ENCODE measurements at regions not wholly inside any gene's neighbourhood (a gene's known extent, or its start where the extent isn't known, plus 50 kb on each side); places are given as distances from the start of the nearest gene placed in this dataset.
"Not testable (repeated sequence)": the region's sequence is repeated elsewhere in the genome, so short reads cannot be mapped to it uniquely, and the experiment has no call there.

GRCh38 chr6:95837890-95838289 lies 177.9 kb upstream of the FUT9 start:
- intact Hi-C loops (cut with DNase I): no loop called here
- no peak for DNase-seq (ENCODE audit: low spot score)

GRCh38 chr6:95841560-95841959 lies 174.2 kb upstream of the FUT9 start:
- intact Hi-C loops (cut with DNase I): no loop called here

GRCh38 chr6:95846652-95847051 lies 169.1 kb upstream of the FUT9 start:
- intact Hi-C loops (cut with DNase I): no loop called here
- no peak for DNase-seq (ENCODE audit: low spot score)

More at GRCh38 chr6:95841560-95841959, 174.2 kb upstream of the FUT9 start:
- no peak for DNase-seq (ENCODE audit: low spot score)

GRCh38 chr6:95847061-95847460 lies 168.7 kb upstream of the FUT9 start:
- no peak for DNase-seq (ENCODE audit: low spot score)
- intact Hi-C loops (cut with DNase I): no loop called here

- DNase-seq (ENCODE audit: low spot score): no peak
- intact Hi-C loops (cut with DNase I): no loop called here
Measured at GRCh38 chr6:95848717-95849116, 167.1 kb upstream of the FUT9 start.

- intact Hi-C loops (cut with DNase I): no loop called here
Measured at GRCh38 chr6:95856876-95857364, 158.9 kb upstream of the FUT9 start.

GRCh38 chr6:95865857-95866256 lies 149.9 kb upstream of the FUT9 start:
- DNase-seq (ENCODE audit: low spot score): no peak
- intact Hi-C loops (cut with DNase I): no loop called here

More at GRCh38 chr6:95856876-95857364, 158.9 kb upstream of the FUT9 start:
- no peak for DNase-seq (ENCODE audit: low spot score)

- no peak for DNase-seq (ENCODE audit: low spot score)
- intact Hi-C loops (cut with DNase I): no loop called here
Measured at GRCh38 chr6:95866732-95867131, 149.0 kb upstream of the FUT9 start.

- DNase-seq (ENCODE audit: low spot score): no peak
- intact Hi-C loops (cut with DNase I): no loop called here
Measured at GRCh38 chr6:95867205-95867604, 148.6 kb upstream of the FUT9 start.

GRCh38 chr6:95877480-95877879 lies 138.3 kb upstream of the FUT9 start:
- intact Hi-C loops (cut with DNase I): no loop called here
- no peak for DNase-seq (ENCODE audit: low spot score)

- no peak for DNase-seq (ENCODE audit: low spot score)
- intact Hi-C loops (cut with DNase I): no loop called here
Measured at GRCh38 chr6:95879856-95880255, 135.9 kb upstream of the FUT9 start.

- DNase-seq (ENCODE audit: low spot score): no peak
- intact Hi-C loops (cut with DNase I): no loop called here
Measured at GRCh38 chr6:95882371-95882770, 133.4 kb upstream of the FUT9 start.

- DNase-seq (ENCODE audit: low spot score); intact Hi-C loops (cut with DNase I): not testable (repeated sequence)
Measured at GRCh38 chr6:95888711-95889110, 127.1 kb upstream of the FUT9 start.

- intact Hi-C loops (cut with DNase I): no loop called here
- DNase-seq (ENCODE audit: low spot score): no peak
Measured at GRCh38 chr6:95905132-95905531, 110.6 kb upstream of the FUT9 start.

GRCh38 chr6:95917034-95917433 lies 98.7 kb upstream of the FUT9 start:
- intact Hi-C loops (cut with DNase I): no loop called here
- DNase-seq (ENCODE audit: low spot score): no peak

- intact Hi-C loops (cut with DNase I): no loop called here
- no peak for DNase-seq (ENCODE audit: low spot score)
Measured at GRCh38 chr6:95923518-95923917, 92.3 kb upstream of the FUT9 start.

GRCh38 chr6:95935736-95936135 lies 80.0 kb upstream of the FUT9 start:
- intact Hi-C loops (cut with DNase I): no loop called here
- no peak for DNase-seq (ENCODE audit: low spot score)

- no peak for DNase-seq (ENCODE audit: low spot score)
- intact Hi-C loops (cut with DNase I): no loop called here
Measured at GRCh38 chr6:95946906-95947305, 68.9 kb upstream of the FUT9 start.

- intact Hi-C loops (cut with DNase I): no loop called here
- DNase-seq (ENCODE audit: low spot score): no peak
Measured at GRCh38 chr6:95948324-95948723, 67.5 kb upstream of the FUT9 start.

GRCh38 chr6:95949985-95950384 lies 65.8 kb upstream of the FUT9 start:
- DNase-seq (ENCODE audit: low spot score): no peak
- intact Hi-C loops (cut with DNase I): no loop called here

- no peak for DNase-seq (ENCODE audit: low spot score)
- intact Hi-C loops (cut with DNase I): no loop called here
Measured at GRCh38 chr6:95958686-95959085, 57.1 kb upstream of the FUT9 start.

- intact Hi-C loops (cut with DNase I): no loop called here
- DNase-seq (ENCODE audit: low spot score): no peak
Measured at GRCh38 chr6:95959261-95959660, 56.5 kb upstream of the FUT9 start.

All from posterior vena cava (tissue), 2 donors.